Fibroblast of the aortic adventitia (primary cell): ENCODE measurements at regions not wholly inside any gene's neighbourhood (a gene's known extent, or its start where the extent isn't known, plus 50 kb on each side); places are given as distances from the start of the nearest gene placed in this dataset.
"Not testable (repeated sequence)": the region's sequence is repeated elsewhere in the genome, so short reads cannot be mapped to it uniquely, and the experiment has no call there.

Source experiments
- DNase-seq: peaks from one replicate; pipeline ENCODE4 v3.0.0-alpha.2; 2010; ENCODE audit warnings: low read depth
- H3K4me3 ChIP-seq: 2 replicates; pipeline ENCODE4 v1.5.1; 2011; ENCODE audit warnings: low read depth, mild to moderate bottlenecking, control low read depth, low read length, moderate library complexity

DNA sequence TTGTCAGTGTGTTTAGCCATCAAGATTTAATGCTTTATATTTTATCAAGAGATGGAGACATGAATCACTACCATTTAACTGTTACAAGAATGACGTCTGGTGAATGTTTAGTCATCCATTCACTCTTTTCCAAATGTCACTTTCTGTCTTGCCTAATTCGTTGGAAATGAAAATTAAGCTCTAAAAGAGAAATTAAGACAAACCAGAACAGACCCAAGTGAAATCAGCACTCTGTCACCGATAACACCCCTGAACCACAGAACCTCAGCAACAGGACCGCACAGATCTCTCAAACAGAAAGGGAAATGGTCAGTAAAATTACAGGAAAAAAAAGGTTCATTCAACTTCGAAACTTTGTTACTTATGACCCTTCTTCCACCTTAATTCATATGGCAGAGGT is 320.9 kb downstream of the BCL2L11 start:
- not testable (repeated sequence) for DNase-seq, H3K4me3 ChIP-seq

- not testable (repeated sequence) for DNase-seq, H3K4me3 ChIP-seq
These were observed 322.2 kb downstream of the BCL2L11 start for GRCh38 chr2:111442767-111443454.

DNA sequence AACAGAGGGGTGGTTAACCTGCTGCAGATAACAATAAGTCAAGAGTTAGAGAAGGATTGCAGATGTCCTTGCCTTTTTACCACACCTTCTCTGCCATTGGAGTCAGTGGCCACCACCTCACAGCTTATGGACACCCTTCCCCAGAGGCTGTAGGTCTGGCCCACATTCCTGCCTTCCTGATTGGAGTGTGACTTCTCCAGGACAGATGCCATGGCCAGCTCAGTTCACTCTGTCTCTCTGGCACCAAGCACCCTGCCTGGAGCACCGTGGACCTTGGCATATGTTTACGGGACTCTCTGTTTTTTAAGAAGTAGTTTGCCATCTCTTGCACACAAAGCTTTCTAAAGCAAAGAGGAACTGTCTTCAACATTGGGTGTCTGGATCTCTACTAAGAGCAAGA is 323.8 kb downstream of the BCL2L11 start:
- not testable (repeated sequence) for H3K4me3 ChIP-seq

DNA sequence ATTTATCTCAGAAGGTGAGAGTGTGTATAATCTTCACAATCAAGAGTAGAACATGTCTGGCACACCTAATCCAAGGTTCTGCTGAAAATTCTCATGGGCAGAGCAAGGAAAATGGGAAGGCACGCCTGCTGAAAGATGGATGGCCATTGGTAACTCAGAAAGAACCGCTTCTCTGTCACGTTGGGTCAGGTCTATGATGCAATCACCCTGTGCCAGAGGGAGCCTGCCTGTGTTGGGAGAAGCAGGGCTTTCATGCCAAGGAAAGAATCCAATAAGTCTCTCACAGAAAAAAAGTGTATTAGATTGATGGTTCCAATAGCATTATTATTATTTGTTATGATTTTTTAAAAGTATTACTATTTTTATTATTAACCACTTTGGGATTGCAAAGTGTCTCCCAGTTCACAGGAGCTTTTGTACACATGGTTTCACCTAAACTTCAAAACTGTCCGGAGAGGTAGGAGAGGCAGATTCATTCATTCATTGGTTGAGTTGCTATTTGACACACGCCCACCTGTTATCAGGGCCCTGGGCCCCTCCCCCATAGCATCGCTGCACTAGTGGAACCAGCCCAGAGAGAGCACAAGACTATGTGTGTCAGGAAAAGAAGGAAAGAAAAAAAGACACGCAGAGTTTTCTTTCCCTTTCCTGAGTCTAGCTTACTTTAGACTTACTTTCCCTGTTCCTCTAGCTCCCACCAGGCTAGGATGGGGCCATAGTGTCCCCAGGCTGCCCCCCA is 324.6 kb downstream of the BCL2L11 start:
- not testable (repeated sequence) for H3K4me3 ChIP-seq, DNase-seq

More for the DNA sequence above, 323.8 kb downstream of the BCL2L11 start:
- not testable (repeated sequence) for DNase-seq

DNA sequence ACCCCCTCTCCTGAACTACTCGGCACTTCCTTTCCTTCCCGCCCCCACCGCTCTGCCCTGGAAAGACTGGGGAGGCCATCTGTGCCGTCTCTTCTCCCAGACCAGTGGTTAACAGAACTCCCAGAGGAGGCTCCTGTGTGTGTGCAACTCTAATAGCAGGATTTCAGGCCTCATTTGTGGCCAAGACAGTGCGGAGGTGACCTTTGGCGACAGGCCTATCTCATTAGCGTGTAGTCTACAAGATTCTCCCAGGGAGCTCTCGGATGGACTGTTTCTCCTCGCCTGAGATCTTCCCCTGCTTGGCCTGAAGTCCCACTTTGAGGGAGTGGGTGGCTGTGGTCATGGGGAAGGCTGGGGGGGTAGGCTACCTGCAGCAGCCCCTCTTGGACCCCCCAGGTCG is 325.2 kb downstream of the BCL2L11 start:
- not testable (repeated sequence) for DNase-seq, H3K4me3 ChIP-seq

GRCh38 chr2:111447482-111447881 is 326.8 kb downstream of the BCL2L11 start:
- not testable (repeated sequence) for H3K4me3 ChIP-seq, DNase-seq

- not testable (repeated sequence) for DNase-seq, H3K4me3 ChIP-seq
These were observed 328.1 kb downstream of the BCL2L11 start for GRCh38 chr2:111448796-111449195.

DNA sequence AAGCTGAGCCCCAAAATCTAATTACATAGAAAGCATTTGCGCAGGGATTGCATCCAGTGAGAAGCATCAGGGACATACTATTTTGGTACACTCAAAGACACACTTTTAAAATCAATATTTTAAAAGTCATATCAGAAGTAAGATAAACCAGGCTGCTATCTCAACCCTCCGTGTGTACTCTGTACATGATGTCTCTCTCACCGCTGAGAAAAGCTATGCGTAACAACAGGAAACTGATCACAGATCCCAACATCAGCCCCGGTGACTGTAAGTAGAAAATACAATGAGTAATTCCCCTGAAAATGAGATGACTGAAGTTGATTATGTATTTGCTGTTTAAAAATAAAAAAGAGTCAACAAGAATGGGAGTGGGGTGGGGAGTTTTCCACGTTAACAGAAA is 329.8 kb downstream of the BCL2L11 start:
- H3K4me3 ChIP-seq, DNase-seq: not testable (repeated sequence)

DNA sequence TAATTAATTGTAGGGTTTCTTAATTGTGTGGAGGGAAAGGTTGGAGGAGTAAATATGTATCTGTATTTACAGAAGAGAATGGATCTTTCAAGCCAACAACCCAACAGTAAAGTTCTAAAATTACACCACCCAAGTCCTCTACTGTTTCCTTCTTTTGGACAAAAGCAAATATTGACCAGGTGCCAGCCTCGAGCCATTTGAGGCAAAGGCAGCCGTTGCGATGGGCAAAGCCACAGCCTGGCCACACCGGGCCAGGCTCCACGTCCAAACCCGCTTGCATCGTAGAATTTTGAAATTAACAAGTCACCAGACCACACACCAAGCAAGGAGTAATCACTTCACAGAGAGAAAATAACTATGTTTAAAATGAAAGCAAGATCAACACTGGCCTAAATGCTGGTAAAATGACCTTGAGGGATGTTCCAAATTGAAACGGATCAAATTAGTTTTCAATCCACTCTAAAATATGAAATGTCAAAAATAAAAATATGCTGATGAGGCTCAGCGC is 331.0 kb downstream of the BCL2L11 start:
- DNase-seq, result peak; percentile 18
- peak overlapping the region; percentile 28 for H3K4me3 ChIP-seq

DNA sequence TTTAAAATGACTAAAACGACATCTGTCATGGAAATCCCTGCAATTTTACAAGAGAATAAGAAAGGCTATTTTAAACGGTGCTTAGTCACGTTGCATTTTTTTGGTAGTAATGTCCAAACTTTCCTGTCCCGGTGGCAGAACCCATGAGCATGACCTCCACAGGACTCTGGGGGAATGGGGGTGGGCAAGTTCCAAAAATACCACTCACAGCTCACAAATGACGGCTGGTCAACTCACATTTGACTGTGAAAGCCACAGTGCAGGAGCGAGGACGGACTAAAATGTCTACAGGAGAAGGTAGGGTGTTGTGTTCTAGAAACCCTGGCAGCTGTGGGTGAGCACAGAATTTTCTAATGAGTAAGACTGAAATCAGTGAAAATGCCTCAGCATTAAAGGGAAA is 331.5 kb downstream of the BCL2L11 start:
- peak overlapping the region; percentile 28 for H3K4me3 ChIP-seq
- not testable (repeated sequence) for DNase-seq

GRCh38 chr2:111453308-111453707 is 332.6 kb downstream of the BCL2L11 start:
- not testable (repeated sequence) for H3K4me3 ChIP-seq, DNase-seq

DNA sequence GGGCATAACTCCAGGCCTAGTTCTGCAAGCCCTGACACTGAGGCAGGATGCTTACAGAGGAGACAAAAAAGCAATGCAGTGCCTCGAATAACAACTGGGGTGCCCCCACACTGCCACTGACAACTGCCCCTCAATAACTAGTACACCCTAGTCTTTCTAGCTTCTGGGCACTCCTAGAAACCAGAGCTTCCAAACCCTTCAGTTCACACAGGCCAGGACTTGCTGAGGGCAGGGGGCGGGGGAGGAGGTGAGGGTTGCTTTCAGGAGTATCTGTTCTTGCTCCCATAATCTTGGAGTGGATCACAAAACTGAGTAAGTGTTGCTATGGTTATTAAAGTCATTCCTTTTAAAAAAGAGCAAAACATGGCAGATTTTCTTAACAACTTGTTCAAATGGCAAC is 333.1 kb downstream of the BCL2L11 start:
- not testable (repeated sequence) for H3K4me3 ChIP-seq, DNase-seq

DNA sequence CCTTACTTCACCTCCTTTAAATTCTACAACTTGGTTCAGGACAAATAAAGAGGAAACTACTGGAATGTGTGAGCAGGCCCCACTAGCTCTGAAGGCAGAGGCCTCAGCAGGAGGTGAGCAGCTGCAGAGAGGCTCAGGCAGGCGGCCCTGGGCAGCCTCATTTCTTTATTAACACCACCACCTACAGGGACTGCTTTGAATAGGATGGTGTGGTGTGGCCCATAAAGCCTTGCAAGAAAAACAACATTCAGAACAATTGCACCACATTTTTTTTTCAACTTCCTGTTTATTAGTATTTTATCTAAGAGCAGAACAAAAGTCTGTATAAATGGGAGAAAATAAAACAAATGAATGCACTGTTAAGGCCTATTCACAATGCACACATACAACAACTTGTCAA is 333.7 kb downstream of the BCL2L11 start:
- DNase-seq, result peak; percentile 75
- not testable (repeated sequence) for H3K4me3 ChIP-seq

DNA sequence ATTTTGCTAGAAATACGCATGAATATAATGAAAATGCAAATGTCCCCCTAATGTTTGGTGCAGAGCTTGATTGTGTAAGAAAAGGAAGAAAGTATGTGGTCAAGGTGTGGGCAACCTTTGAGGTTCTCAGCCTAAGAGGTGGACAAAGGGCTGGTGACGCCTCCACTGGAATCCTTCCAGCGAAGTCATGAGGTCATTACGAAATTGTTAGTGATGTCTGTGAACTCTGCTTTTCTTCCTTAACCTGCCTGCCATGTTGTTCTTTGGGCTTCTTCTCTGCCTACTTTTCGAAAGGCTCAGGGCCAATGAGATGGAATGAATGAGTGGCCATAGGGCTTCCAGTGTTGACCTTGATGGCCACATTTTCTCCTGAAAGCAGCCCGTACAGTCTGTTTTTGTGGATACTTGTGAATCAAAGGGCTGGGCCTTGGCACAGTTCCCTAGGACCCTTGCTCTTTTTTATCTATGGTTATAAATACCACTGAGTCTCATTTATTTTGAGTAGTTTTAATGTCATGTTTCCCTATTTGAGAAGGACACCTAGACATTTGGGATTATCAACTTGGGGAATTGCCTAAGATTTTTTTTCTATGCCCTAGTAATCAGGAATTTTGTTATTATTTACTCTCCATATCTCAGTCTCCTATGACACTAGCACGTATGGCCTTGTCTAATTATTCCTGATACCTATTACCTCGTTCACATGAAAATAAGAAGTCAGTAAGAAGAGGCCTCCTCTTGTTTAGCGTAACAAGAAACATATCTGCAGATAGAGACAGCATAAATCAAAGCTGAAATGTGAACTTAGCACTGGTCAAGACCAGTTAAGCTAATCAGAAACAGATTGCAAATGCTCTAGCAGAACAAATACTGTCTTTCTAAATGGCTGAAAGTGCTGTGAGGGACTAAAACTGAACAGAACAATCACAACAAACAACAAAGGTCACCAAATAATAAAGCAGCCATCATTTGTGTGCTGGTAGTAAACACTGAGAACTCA is 334.6 kb downstream of the BCL2L11 start:
- peak; percentile 54 for DNase-seq
- not testable (repeated sequence) for H3K4me3 ChIP-seq

- not testable (repeated sequence) for DNase-seq, H3K4me3 ChIP-seq
These were observed 336.5 kb downstream of the BCL2L11 start for GRCh38 chr2:111457191-111457590.

- DNase-seq, H3K4me3 ChIP-seq: not testable (repeated sequence)
These were observed 340.2 kb downstream of the BCL2L11 start for GRCh38 chr2:111460901-111461300.

- H3K4me3 ChIP-seq, DNase-seq: not testable (repeated sequence)
These were observed 341.1 kb downstream of the BCL2L11 start for GRCh38 chr2:111461831-111462230.

DNA sequence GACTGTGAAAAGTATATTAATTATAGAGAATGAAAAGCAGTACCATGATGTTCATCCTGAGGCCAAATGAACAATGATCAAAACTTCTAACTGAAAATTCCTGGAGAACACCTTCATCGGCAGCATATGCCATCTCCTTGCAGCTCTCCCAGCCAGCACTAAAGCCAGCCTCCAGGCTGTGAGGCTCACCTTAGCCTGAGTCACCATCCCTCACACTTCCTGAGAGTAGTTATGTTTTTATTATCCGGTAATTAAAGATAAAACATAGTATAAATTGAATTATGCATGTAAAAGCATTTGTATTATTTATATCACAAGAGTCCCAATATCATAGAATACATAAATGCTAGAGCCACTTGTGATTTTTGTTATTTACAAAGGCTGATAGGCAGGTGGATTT is 341.9 kb downstream of the BCL2L11 start:
- H3K4me3 ChIP-seq, DNase-seq: not testable (repeated sequence)
